Large intestine (tissue), 3 donors: ENCODE measurements at regions not wholly inside any gene's neighbourhood (a gene's known extent, or its start where the extent isn't known, plus 50 kb on each side); places are given as distances from the start of the nearest gene placed in this dataset.
"Not testable (repeated sequence)": the region's sequence is repeated elsewhere in the genome, so short reads cannot be mapped to it uniquely, and the experiment has no call there.

Experiments used
- DNase-seq, 2 donors: peaks; one replicate each; pipeline versions ENCODE4 v3.0.0 to v3.0.0-alpha.2; 2013
- H3K27ac ChIP-seq: one replicate; pipeline ENCODE4 v1.5.1; 2013; ENCODE audit warnings: low read length
- H3K27me3 ChIP-seq: 2 replicates; pipeline ENCODE4 v1.6.1; 2013; ENCODE audit warnings: low read length; ENCODE audit not compliant: control insufficient read depth, insufficient read depth
- H3K36me3 ChIP-seq: 2 replicates; pipeline ENCODE4 v1.6.1; 2013; ENCODE audit warnings: low read length; ENCODE audit not compliant: control insufficient read depth, insufficient read depth
- H3K4me1 ChIP-seq: one replicate; pipeline ENCODE4 v1.6.1; 2013; ENCODE audit warnings: low read length; ENCODE audit not compliant: control insufficient read depth, insufficient read depth
- H3K4me3 ChIP-seq: one replicate; pipeline ENCODE4 v1.5.1; 2013; ENCODE audit warnings: low read length
- H3K9me3 ChIP-seq: one replicate; pipeline ENCODE4 v1.6.1; 2013; ENCODE audit warnings: mild to moderate bottlenecking, low read depth, low read length, moderate library complexity; ENCODE audit not compliant: control insufficient read depth
- WGBS: methylation state at CpG from one replicate; pipeline ENCODE4 v1.1.5; 2013; ENCODE audit warnings: low lambda C conversion rate; ENCODE audit not compliant: insufficient coverage; 5-methylcytosine and 5-hydroxymethylcytosine counted together

DNA sequence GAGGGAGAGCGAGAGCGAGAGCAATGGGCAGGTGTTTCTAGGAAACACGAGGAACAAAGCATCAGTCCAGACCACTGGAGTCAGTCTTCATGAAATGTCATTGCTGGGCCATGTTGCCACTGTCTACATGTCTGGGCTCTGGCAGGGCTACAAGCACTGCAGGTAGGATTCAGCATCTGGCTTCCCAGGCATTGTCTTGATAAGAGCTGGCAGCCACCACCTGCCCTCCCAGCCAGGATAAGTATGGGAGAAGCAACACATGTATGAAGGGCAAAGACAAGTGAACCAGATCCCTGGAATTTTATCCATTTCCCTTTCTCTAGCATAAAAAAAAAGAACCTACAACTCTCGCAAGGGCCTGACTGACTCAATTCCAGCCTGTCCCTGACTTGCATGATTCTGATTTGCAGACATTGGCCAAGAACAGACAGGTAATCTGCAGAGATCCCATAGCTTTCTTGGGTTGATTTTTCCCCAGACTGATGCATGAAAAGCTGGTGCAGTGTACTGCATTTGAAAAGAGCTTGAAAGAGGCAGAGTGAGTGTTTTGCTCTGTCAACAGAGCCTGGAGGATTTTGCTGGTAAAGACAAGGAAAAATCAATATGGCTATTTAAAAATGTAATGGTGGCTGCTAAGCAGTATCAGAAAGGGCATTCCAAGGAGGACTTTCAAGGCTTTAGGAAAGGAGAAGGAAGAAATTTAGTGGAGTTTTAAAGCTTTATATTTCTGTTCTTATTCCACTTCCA lies 157.2 kb upstream of the MYRIP start:
- H3K9me3 ChIP-seq = peaks cover 2% of the 10 kb centered on the region
- H3K4me3 ChIP-seq = no peak overlapping the region
- WGBS = 100% methylated on average over 2 of the region's 4 CpGs
- H3K36me3 ChIP-seq = no peaks in the 10 kb centered on the region
- no peak overlapping the region for H3K27ac ChIP-seq
- no peaks in the 10 kb centered on the region for H3K27me3 ChIP-seq
- no peak for DNase-seq
- no peaks in the 10 kb centered on the region for H3K4me1 ChIP-seq

DNA sequence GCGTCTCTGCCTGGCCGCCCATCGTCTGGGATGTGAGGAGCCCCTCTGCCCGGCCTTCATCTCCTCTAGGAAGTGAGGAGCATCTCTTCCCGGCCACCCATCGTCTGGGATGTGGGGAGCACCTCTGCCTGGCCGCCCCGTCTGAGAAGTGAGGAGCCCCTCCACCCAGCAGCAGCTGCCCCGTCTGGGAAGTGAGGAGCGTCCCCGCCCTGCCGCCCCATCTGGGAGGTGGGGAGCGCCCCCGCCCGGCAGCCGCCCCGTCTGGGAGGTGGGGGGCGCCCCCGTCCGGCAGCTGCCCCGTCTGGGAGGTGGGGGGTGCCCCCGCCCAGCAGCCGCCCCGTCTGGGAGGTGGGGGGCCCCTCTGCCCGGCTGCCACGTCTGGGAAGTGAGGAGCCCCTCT lies 153.7 kb upstream of the MYRIP start:
- not testable (repeated sequence) for H3K4me1 ChIP-seq, H3K9me3 ChIP-seq, DNase-seq, H3K4me3 ChIP-seq, H3K27ac ChIP-seq, H3K36me3 ChIP-seq, H3K27me3 ChIP-seq
- no CpG with 5 or more reads among the region's 26 CpGs for WGBS

DNA sequence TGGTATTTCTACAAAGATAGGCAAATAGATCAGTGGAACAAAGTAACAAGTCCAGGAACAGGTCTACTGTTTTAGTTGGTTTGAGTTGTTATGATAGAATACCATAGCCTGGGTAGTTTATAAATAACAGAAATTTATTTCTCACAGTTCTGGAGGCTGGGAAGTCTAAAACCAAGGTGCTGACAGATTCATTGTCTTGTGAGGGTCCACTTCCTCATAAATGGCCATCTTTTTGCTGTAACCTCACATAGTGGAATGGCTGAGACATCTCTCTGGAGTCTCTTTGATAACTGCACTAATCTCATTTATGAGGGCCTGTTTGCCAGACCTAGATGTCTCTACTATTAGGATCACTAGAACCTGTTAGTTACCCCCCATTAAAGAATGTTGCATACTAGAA lies 152.3 kb upstream of the MYRIP start:
- no peaks in the 10 kb centered on the region for H3K27me3 ChIP-seq
- no peaks in the 10 kb centered on the region for H3K4me1 ChIP-seq
- H3K4me3 ChIP-seq = no peak overlapping the region
- DNase-seq = no peak
- no peak overlapping the region for H3K27ac ChIP-seq
- no peaks in the 10 kb centered on the region for H3K36me3 ChIP-seq
- H3K9me3 ChIP-seq = no peaks in the 10 kb centered on the region

DNA sequence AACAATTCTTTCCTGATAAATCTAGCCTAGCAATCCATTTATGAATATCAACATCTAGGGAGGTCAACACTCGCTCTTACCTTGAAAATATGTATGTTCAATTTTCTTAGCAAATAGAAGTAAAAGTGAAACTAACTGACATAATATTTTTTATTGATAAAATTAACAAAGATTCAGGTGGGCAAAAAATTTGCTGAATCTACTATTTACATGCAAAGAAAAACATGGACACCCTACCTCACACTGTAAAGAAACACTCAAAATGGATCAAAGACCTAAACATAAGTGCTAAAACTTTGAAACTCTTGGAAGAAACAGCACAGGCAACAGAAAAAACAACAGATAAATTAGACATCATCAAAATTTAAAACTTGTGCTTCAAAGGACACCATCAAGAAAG lies 151.6 kb upstream of the MYRIP start:
- no peak overlapping the region for H3K27ac ChIP-seq
- H3K36me3 ChIP-seq = no peaks in the 10 kb centered on the region
- H3K9me3 ChIP-seq = no peaks in the 10 kb centered on the region
- no peaks in the 10 kb centered on the region for H3K27me3 ChIP-seq
- DNase-seq = no peak
- no CpG with 5 or more reads among the region's 1 CpG for whole genome bisulfite sequencing
- no peaks in the 10 kb centered on the region for H3K4me1 ChIP-seq
- H3K4me3 ChIP-seq = no peak overlapping the region

DNA sequence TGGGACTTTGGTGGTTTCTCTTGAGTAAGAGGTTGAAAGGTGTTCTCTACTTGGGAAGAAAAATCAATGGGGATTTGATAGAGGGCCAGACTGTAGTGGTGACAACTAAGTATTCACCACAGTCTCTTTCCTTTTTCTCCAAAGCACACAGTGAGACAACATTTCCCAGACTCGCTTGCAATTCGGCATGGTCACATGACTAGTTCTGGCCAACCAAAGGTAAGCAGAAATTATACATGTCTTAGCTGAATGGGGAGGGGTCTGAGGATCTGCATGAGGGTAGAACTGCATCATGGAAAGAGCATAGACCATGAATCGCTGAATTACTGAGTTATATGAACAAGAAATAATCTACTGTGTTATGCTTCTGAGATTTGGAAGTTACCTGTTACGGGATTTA lies 144.5 kb upstream of the MYRIP start:
- Histone ChIP-seq H3K27ac (no peak overlapping the region), H3K27me3 (no peaks in the 10 kb centered on the region), H3K9me3 (no peaks in the 10 kb centered on the region), H3K4me3 (no peak overlapping the region), H3K4me1 (no peaks in the 10 kb centered on the region), H3K36me3 (no peaks in the 10 kb centered on the region)
- no peak for DNase-seq
- WGBS = 80% methylated on average over 1 of the region's 4 CpGs

DNA sequence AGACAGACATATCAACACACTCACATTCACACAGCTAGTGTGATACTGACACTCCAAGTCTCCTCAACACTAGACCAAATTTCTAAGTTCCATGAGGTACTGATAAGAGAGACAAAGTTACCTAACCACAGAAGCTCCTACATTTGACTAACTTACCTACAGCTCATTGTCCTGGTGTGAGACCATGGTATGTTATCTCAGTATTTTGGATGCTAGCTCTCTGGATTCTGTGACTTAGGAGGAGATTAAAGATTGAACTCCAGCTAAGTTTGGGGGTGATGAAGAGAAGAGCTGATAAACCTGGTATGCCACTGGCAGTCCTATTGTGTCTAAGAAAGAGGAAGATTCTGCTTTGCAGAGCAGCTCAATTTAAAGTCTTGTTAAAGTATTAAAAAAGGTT lies 144.0 kb upstream of the MYRIP start:
- H3K36me3 ChIP-seq = no peaks in the 10 kb centered on the region
- H3K9me3 ChIP-seq = no peaks in the 10 kb centered on the region
- no peak overlapping the region for H3K27ac ChIP-seq
- H3K4me1 ChIP-seq = no peaks in the 10 kb centered on the region
- no peak for DNase-seq
- H3K4me3 ChIP-seq = no peak overlapping the region
- no peaks in the 10 kb centered on the region for H3K27me3 ChIP-seq

DNA sequence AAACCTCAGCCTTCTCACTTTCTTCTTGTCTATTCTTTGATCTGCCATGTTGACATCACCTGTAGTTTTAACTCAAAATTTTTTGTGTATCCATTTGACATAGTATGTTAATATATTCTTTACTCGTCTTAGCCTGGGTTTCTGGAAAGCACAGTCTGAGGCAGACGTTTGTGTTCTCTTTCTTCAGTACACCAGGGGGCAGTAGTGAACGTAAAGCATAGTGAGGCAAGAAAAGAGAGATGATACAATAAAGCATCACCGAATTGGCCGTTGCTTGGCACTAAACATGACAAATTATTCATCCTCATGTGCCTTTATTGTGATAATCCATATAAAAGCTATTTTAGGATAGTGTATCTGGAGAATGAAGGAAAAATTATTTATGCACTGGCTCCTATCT lies 141.0 kb upstream of the MYRIP start:
- no CpG with 5 or more reads among the region's 5 CpGs for WGBS
- peak; percentile 6 for DNase-seq

DNA sequence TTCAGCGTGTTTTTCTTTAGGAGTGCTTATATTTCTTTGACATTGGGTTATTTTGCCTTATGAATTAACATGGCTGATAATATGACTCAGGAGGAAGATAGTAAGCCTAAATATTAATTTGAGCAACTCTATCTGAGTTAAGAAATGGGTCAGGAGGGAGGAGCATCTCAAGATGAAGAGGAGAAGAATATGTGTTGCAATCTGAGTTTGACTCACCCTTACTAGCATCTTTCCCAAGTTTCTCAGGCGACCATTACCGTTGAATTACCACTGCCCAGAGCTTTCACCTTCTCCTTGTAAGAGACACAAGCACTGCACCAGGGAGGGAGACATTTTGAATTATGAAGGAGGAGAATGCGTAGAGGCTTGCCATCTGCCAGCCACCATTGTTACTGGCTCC lies 138.3 kb upstream of the MYRIP start:
- Histone ChIP-seq H3K4me1 (no peaks in the 10 kb centered on the region), H3K27me3 (no peaks in the 10 kb centered on the region), H3K9me3 (no peaks in the 10 kb centered on the region), H3K27ac (no peak overlapping the region), H3K36me3 (no peaks in the 10 kb centered on the region), H3K4me3 (no peak overlapping the region)
- no peak for DNase-seq
- 90% methylated on average over 1 of the region's 4 CpGs for WGBS

More for the DNA sequence above, 141.0 kb upstream of the MYRIP start:
- no peaks in the 10 kb centered on the region for H3K9me3 ChIP-seq
- no peaks in the 10 kb centered on the region for H3K4me1 ChIP-seq
- no peak overlapping the region for H3K27ac ChIP-seq
- no peaks in the 10 kb centered on the region for H3K36me3 ChIP-seq
- H3K4me3 ChIP-seq = no peak overlapping the region
- H3K27me3 ChIP-seq = no peaks in the 10 kb centered on the region

DNA sequence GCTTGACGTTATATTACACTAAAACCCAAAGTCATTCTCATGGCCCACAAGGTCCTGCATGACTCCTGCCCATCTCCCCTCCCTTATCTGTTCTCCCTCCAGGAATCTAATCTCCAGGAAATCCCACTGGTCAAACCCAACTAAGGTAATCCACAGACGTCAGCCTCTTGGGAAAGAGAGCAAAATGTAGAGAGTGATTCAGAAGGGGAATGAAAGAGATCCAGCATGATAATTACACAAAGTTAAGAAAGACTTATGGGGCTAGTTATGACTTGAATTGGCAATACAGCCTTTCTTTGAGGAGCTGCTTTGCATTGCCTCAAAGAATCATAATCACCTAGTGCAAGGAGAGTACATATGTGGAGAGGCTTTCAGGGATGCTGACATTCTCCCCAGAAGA lies 137.8 kb upstream of the MYRIP start:
- no peaks in the 10 kb centered on the region for H3K36me3 ChIP-seq
- H3K27me3 ChIP-seq = no peaks in the 10 kb centered on the region
- H3K27ac ChIP-seq = no peak overlapping the region
- H3K4me1 ChIP-seq = no peaks in the 10 kb centered on the region
- H3K4me3 ChIP-seq = no peak overlapping the region
- no peaks in the 10 kb centered on the region for H3K9me3 ChIP-seq
- WGBS = 70% methylated on average over 2 of the region's 2 CpGs
- DNase-seq = no peak

DNA sequence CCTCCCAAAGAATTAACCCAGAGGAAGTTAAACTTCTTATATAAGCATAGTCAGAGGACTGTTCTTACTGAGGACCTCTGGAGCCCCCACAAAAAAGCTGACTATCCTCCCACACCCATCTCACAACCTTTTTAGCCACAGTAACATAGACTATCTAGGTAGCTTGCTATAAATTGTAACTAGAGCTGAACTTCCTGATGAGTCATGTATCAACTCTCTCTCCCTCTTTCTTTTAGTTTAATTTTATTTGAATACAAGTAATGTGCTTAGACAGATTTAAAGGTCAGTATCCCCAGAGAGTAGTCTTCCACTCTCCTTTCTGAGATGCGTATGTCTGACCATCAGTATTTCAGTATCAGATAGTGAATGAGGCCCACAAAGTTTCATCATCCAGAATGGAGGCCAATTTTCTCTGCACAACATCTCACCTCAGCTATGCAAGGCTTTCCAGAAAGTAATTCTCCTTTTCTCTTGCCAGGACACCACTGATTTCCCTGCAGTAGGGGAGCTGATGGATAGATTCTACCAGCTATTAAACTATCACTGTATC lies 104.0 kb upstream of the MYRIP start:
- no peaks in the 10 kb centered on the region for H3K9me3 ChIP-seq
- H3K27me3 ChIP-seq = no peaks in the 10 kb centered on the region
- DNase-seq = no peak
- H3K27ac ChIP-seq = no peak overlapping the region
- WGBS = no CpG with 5 or more reads among the region's 1 CpG
- no peaks in the 10 kb centered on the region for H3K36me3 ChIP-seq
- no peaks in the 10 kb centered on the region for H3K4me1 ChIP-seq
- H3K4me3 ChIP-seq = no peak overlapping the region

DNA sequence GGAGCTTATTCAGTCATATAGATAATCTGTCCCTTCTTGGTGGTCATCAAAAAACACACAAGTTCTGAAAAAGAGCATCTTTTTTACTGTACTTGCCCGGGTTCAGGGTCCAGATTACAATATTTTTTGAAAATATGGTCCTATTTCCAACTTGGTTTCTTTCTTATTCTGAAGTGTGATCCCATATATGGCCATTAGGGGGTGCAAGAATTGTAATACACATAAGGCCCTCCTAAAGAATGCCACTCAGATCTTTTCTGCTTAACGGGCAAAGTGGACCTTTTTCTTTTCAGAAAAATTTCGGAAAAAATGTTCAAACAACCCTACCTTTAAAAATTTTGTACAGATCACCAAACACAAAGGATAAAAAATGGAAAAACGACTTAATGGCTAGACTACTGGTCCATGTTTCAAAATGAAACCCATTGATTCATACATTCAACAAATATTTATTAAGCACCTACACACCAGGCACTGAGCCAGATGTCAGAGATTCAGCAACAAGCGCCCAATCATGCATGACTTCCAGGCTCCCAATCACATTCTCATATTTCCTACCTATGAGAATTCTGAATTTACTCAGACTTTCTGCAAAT lies 102.0 kb upstream of the MYRIP start:
- H3K4me3 ChIP-seq = no peak overlapping the region
- H3K4me1 ChIP-seq = no peaks in the 10 kb centered on the region
- no peak overlapping the region for H3K27ac ChIP-seq
- H3K9me3 ChIP-seq = no peaks in the 10 kb centered on the region
- WGBS = 16% methylated on average over 3 of the region's 5 CpGs
- peak; percentile 3 to 14 for DNase-seq
- H3K36me3 ChIP-seq = no peaks in the 10 kb centered on the region
- H3K27me3 ChIP-seq = no peaks in the 10 kb centered on the region
